ENCODE measurements at regions not wholly inside any gene's neighbourhood (a gene's known extent, or its start where the extent isn't known, plus 50 kb on each side); places are given as distances from the start of the nearest gene placed in this dataset.

GRCh38 chr5:133667217-133667616, 54.9 kb upstream of the FSTL4 start:
- TF ChIP-seq CTCF (IDR thresholded peaks at IDR 0.05; ENCODE audit: poor library complexity, severe bottlenecking) (no peak), POLR2AphosphoS5 (IDR thresholded peaks at IDR 0.05) (no peak), EP300 (conservative IDR thresholded peaks at IDR 0.05; ENCODE audit: poor library complexity, severe bottlenecking) (no peak), REST (IDR thresholded peaks at IDR 0.05; ENCODE audit: borderline replicate concordance) (no peak), RAD21 (conservative IDR thresholded peaks at IDR 0.05) (no peak)

Measured in neural cell (in vitro differentiated cells).